SHP77 treated with DMSO at 0.1 percent for 48 hours (cell line): ENCODE measurements at regions not wholly inside any gene's neighbourhood (a gene's known extent, or its start where the extent isn't known, plus 50 kb on each side); places are given as distances from the start of the nearest gene placed in this dataset.
"Not testable (repeated sequence)": the region's sequence is repeated elsewhere in the genome, so short reads cannot be mapped to it uniquely, and the experiment has no call there.

Experiments used
- DNase-seq: peaks from one replicate; lab custom pipeline; 2025; lab: John Stamatoyannopoulos, UW

GRCh38 chr2:67103157-67103556, 294.0 kb upstream of the ETAA1 start:
- DNase-seq = no peak

GRCh38 chr2:67108231-67108630, 288.9 kb upstream of the ETAA1 start:
- peak; percentile 9 for DNase-seq

GRCh38 chr2:67124531-67124930, 272.6 kb upstream of the ETAA1 start:
- DNase-seq = no peak

GRCh38 chr2:67130531-67131256, 266.4 kb upstream of the ETAA1 start:
- DNase-seq = no peak

- DNase-seq = no peak
Observed at GRCh38 chr2:67131257-67131609, 265.9 kb upstream of the ETAA1 start.

- not testable (repeated sequence) for DNase-seq
Observed at GRCh38 chr2:67132441-67132940, 264.6 kb upstream of the ETAA1 start.

GRCh38 chr2:67135208-67135607, 261.9 kb upstream of the ETAA1 start:
- DNase-seq = no peak

- peak; percentile 61 for DNase-seq
Observed at GRCh38 chr2:67137699-67138098, 259.4 kb upstream of the ETAA1 start.

GRCh38 chr2:67142071-67142470, 255.1 kb upstream of the ETAA1 start:
- no peak for DNase-seq

- no peak for DNase-seq
Observed at GRCh38 chr2:67142741-67143140, 254.4 kb upstream of the ETAA1 start.

- DNase-seq = no peak
Observed at GRCh38 chr2:67145851-67146250, 251.3 kb upstream of the ETAA1 start.

- no peak for DNase-seq
Observed at GRCh38 chr2:67156796-67157195, 240.3 kb upstream of the ETAA1 start.

GRCh38 chr2:67158718-67159117, 238.4 kb upstream of the ETAA1 start:
- DNase-seq = no peak

GRCh38 chr2:67159929-67160328, 237.2 kb upstream of the ETAA1 start:
- DNase-seq = no peak

- DNase-seq = no peak
Observed at GRCh38 chr2:67164771-67165522, 232.2 kb upstream of the ETAA1 start.

- DNase-seq = no peak
Observed at GRCh38 chr2:67165523-67165990, 231.6 kb upstream of the ETAA1 start.

- not testable (repeated sequence) for DNase-seq
Observed at GRCh38 chr2:67166511-67166910, 230.6 kb upstream of the ETAA1 start.

GRCh38 chr2:67169417-67170140, 227.6 kb upstream of the ETAA1 start:
- DNase-seq = no peak

- no peak for DNase-seq
Observed at GRCh38 chr2:67179526-67179925, 217.6 kb upstream of the ETAA1 start.

GRCh38 chr2:67180841-67181240, 216.3 kb upstream of the ETAA1 start:
- DNase-seq = no peak

- no peak for DNase-seq
Observed at GRCh38 chr2:67182884-67183283, 214.2 kb upstream of the ETAA1 start.

- DNase-seq = no peak
Observed at GRCh38 chr2:67186326-67186725, 210.8 kb upstream of the ETAA1 start.

GRCh38 chr2:67186871-67187270, 210.3 kb upstream of the ETAA1 start:
- no peak for DNase-seq
